Eye (tissue), 1 donor: ENCODE measurements at regions not wholly inside any gene's neighbourhood (a gene's known extent, or its start where the extent isn't known, plus 50 kb on each side); places are given as distances from the start of the nearest gene placed in this dataset.

Experiments
- DNase-seq: peaks from one replicate; pipeline ENCODE4 v3.0.0-alpha.2; 2015

GRCh38 chr1:219520241-219520640 lies 92.7 kb downstream of the ZC3H11B start:
- DNase-seq = no peak

- no peak for DNase-seq
Observed at GRCh38 chr1:219518907-219519248, 94.0 kb downstream of the ZC3H11B start.

- no peak for DNase-seq
Observed at GRCh38 chr1:219518168-219518906, 94.6 kb downstream of the ZC3H11B start.

- no peak for DNase-seq
Observed at GRCh38 chr1:219517031-219517430, 95.9 kb downstream of the ZC3H11B start.

GRCh38 chr1:219514728-219515127 lies 98.2 kb downstream of the ZC3H11B start:
- no peak for DNase-seq

GRCh38 chr1:219507437-219507836 lies 105.5 kb downstream of the ZC3H11B start:
- DNase-seq = peak; percentile 33

- no peak for DNase-seq
Observed at GRCh38 chr1:219506936-219507335, 106.0 kb downstream of the ZC3H11B start.

GRCh38 chr1:219506473-219506899 lies 106.4 kb downstream of the ZC3H11B start:
- DNase-seq = no peak

GRCh38 chr1:219505886-219506285 lies 107.0 kb downstream of the ZC3H11B start:
- DNase-seq = no peak

- no peak for DNase-seq
Observed at GRCh38 chr1:219503604-219504003, 109.3 kb downstream of the ZC3H11B start.

GRCh38 chr1:219500327-219500897 lies 112.5 kb downstream of the ZC3H11B start:
- no peak for DNase-seq

- no peak for DNase-seq
Observed at GRCh38 chr1:219498666-219499065, 114.2 kb downstream of the ZC3H11B start.

- peak; percentile 26 for DNase-seq
Observed at GRCh38 chr1:219495737-219496408, 117.0 kb downstream of the ZC3H11B start.

GRCh38 chr1:219492717-219493116 lies 120.2 kb downstream of the ZC3H11B start:
- DNase-seq = no peak

GRCh38 chr1:219490566-219490965 lies 122.3 kb downstream of the ZC3H11B start:
- DNase-seq = no peak

- DNase-seq = peak; percentile 16
Observed at GRCh38 chr1:219489636-219490035, 123.3 kb downstream of the ZC3H11B start.

- no peak for DNase-seq
Observed at GRCh38 chr1:219488275-219488674, 124.6 kb downstream of the ZC3H11B start.

- DNase-seq = no peak
Observed at GRCh38 chr1:219483530-219483929, 129.4 kb downstream of the ZC3H11B start.

GRCh38 chr1:219480011-219480410 lies 132.9 kb downstream of the ZC3H11B start:
- no peak for DNase-seq

GRCh38 chr1:219478811-219479210 lies 134.1 kb downstream of the ZC3H11B start:
- DNase-seq = no peak

GRCh38 chr1:219477861-219478260 lies 135.0 kb downstream of the ZC3H11B start:
- DNase-seq = no peak

GRCh38 chr1:219476716-219477115 lies 136.2 kb downstream of the ZC3H11B start:
- no peak for DNase-seq

GRCh38 chr1:219476116-219476515 lies 136.8 kb downstream of the ZC3H11B start:
- no peak for DNase-seq

- no peak for DNase-seq
Observed at GRCh38 chr1:219472596-219472995, 140.3 kb downstream of the ZC3H11B start.
